ENCODE measurements at regions not wholly inside any gene's neighbourhood (a gene's known extent, or its start where the extent isn't known, plus 50 kb on each side); places are given as distances from the start of the nearest gene placed in this dataset.

DNA sequence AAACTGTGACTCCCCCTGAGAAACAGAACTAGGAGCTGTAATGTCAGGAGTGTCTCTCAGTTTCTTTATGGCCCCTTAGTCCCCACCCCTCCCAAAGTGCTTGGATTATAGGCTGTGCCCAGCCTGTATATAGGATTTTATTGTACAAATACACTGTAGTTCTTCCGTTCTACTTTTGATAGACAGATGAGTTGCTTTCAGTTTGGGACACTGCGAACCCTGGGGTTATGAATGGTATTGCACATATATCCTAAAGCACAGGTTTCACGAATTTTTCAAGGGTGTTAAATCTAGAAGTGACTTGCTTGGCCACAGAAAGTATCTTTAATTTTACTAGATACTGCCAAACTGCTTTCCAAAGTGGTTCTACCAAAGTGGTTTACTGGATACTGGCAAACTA lies 152.9 kb upstream of the ATXN1 start:
- TF ChIP-seq EZH2 (IDR thresholded peaks at IDR 0.05; ENCODE audit: borderline replicate concordance, low read depth, low read length, severe bottlenecking), result no peak
- TF ChIP-seq, protein P1, sequence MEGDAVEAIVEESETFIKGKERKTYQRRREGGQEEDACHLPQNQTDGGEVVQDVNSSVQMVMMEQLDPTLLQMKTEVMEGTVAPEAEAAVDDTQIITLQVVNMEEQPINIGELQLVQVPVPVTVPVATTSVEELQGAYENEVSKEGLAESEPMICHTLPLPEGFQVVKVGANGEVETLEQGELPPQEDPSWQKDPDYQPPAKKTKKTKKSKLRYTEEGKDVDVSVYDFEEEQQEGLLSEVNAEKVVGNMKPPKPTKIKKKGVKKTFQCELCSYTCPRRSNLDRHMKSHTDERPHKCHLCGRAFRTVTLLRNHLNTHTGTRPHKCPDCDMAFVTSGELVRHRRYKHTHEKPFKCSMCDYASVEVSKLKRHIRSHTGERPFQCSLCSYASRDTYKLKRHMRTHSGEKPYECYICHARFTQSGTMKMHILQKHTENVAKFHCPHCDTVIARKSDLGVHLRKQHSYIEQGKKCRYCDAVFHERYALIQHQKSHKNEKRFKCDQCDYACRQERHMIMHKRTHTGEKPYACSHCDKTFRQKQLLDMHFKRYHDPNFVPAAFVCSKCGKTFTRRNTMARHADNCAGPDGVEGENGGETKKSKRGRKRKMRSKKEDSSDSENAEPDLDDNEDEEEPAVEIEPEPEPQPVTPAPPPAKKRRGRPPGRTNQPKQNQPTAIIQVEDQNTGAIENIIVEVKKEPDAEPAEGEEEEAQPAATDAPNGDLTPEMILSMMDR (IDR thresholded peaks at IDR 0.05; ENCODE audit: borderline replicate concordance, extremely low read depth, low read length, poor library complexity, severe bottlenecking), result no peak
